H9 (cell line): ENCODE measurements at regions not wholly inside any gene's neighbourhood (a gene's known extent, or its start where the extent isn't known, plus 50 kb on each side); places are given as distances from the start of the nearest gene placed in this dataset.

Source experiments
- DNase-seq: peaks from one replicate; pipeline ENCODE4 v3.0.0-alpha.2; 2017
- H2AFZ ChIP-seq: one replicate; pipeline ENCODE4 v1.6.1; 2013; ENCODE audit warnings: mild to moderate bottlenecking, low read length, control low read depth, moderate library complexity
- H2AK5ac ChIP-seq: 2 replicates; pipeline ENCODE4 v1.6.1; 2013; ENCODE audit warnings: low read length, control low read depth, mixed read lengths; ENCODE audit not compliant: insufficient read length
- H2BK120ac ChIP-seq: one replicate; pipeline ENCODE4 v1.6.1; 2013; ENCODE audit warnings: low read depth, mild to moderate bottlenecking, low read length, control low read depth, inconsistent platforms; ENCODE audit not compliant: poor library complexity, severe bottlenecking
- H2BK12ac ChIP-seq: 2 replicates; pipeline ENCODE4 v1.6.1; 2013; ENCODE audit warnings: low read length, control low read depth, mixed read lengths, low read depth; ENCODE audit not compliant: insufficient read length
- H2BK15ac ChIP-seq: 2 replicates; pipeline ENCODE4 v1.6.1; 2013; ENCODE audit warnings: low read depth, low read length, control low read depth
- H2BK20ac ChIP-seq: one replicate; pipeline ENCODE4 v1.6.1; 2013; ENCODE audit warnings: low read depth, mild to moderate bottlenecking, low read length, control low read depth, inconsistent platforms; ENCODE audit not compliant: poor library complexity, severe bottlenecking
- H2BK5ac ChIP-seq: 2 replicates; pipeline ENCODE4 v1.6.1; 2013; ENCODE audit warnings: low read length, control low read depth, mixed read lengths; ENCODE audit not compliant: insufficient read length
- H3K14ac ChIP-seq: 2 replicates; pipeline ENCODE4 v1.6.1; 2013; ENCODE audit warnings: low read length, control low read depth; ENCODE audit not compliant: insufficient read depth
- H3K18ac ChIP-seq: 2 replicates; pipeline ENCODE4 v1.6.1; 2013; ENCODE audit warnings: low read depth, mild to moderate bottlenecking, mixed read lengths, low read length, control low read depth; ENCODE audit not compliant: insufficient read length
- H3K23ac ChIP-seq: 2 replicates; pipeline ENCODE4 v1.6.1; 2013; ENCODE audit warnings: low read length, control low read depth, mixed read lengths, low read depth; ENCODE audit not compliant: insufficient read length
- H3K23me2 ChIP-seq: 2 replicates; pipeline ENCODE4 v1.6.1; 2013; ENCODE audit warnings: low read depth, mild to moderate bottlenecking, mixed read lengths, low read length, control low read depth; ENCODE audit not compliant: insufficient read length, poor library complexity, severe bottlenecking
- H3K27ac ChIP-seq: 2 replicates; pipeline ENCODE4 v1.5.1; 2013; ENCODE audit warnings: low read length, control low read depth, mixed read lengths, low read depth; ENCODE audit not compliant: insufficient read length
- H3K27me3 ChIP-seq: 2 replicates; pipeline ENCODE4 v1.6.1; 2013; ENCODE audit warnings: low read length, control low read depth, inconsistent platforms; ENCODE audit not compliant: insufficient read depth
- H3K4ac ChIP-seq: 2 replicates; pipeline ENCODE4 v1.6.1; 2013; ENCODE audit warnings: low read depth, mild to moderate bottlenecking, control low read depth, inconsistent platforms, low read length, moderate library complexity
- H3K4me1 ChIP-seq: 2 replicates; pipeline ENCODE4 v1.6.1; 2013; ENCODE audit warnings: low read length, control low read depth, inconsistent platforms; ENCODE audit not compliant: insufficient read depth
- H3K4me2 ChIP-seq: 2 replicates; pipeline ENCODE4 v1.6.1; 2013; ENCODE audit warnings: low read length, control low read depth, mixed read lengths; ENCODE audit not compliant: insufficient read length, insufficient read depth
- H3K56ac ChIP-seq: 2 replicates; pipeline ENCODE4 v1.6.1; 2013; ENCODE audit warnings: low read depth, mild to moderate bottlenecking, mixed read lengths, low read length, control low read depth; ENCODE audit not compliant: insufficient read length
- H3K79me1 ChIP-seq: 2 replicates; pipeline ENCODE4 v1.6.1; 2013; ENCODE audit warnings: low read depth, mild to moderate bottlenecking, moderate library complexity, low read length, control low read depth, inconsistent platforms; ENCODE audit not compliant: insufficient read depth, poor library complexity, severe bottlenecking
- H3K79me2 ChIP-seq: 2 replicates; pipeline ENCODE4 v1.6.1; 2013; ENCODE audit warnings: low read length, control low read depth, inconsistent platforms; ENCODE audit not compliant: insufficient read depth
- H3K9ac ChIP-seq: 2 replicates; pipeline ENCODE4 v1.6.1; 2013; ENCODE audit warnings: low read length, control low read depth, mixed read lengths; ENCODE audit not compliant: insufficient read length; ENCODE audit errors: extremely low read depth
- H3K9me3 ChIP-seq: one replicate; pipeline ENCODE4 v1.6.1; 2013; ENCODE audit warnings: low read depth, low read length, inconsistent platforms; ENCODE audit not compliant: control insufficient read depth
- H3T11ph ChIP-seq: one replicate; pipeline ENCODE4 v1.6.1; 2013; ENCODE audit warnings: mild to moderate bottlenecking, low read length, control low read depth, inconsistent platforms
- H4K20me1 ChIP-seq: one replicate; pipeline ENCODE4 v1.6.1; 2013; ENCODE audit not compliant: control insufficient read depth, insufficient read length, insufficient read depth
- H4K5ac ChIP-seq: 2 replicates; pipeline ENCODE4 v1.6.1; 2013; ENCODE audit warnings: low read depth, mild to moderate bottlenecking, mixed read lengths, low read length, control low read depth; ENCODE audit not compliant: insufficient read length
- H4K8ac ChIP-seq: replicated peaks from 2 replicates; pipeline ENCODE4 v1.6.1; 2013; ENCODE audit warnings: low read length, control low read depth, mixed read lengths, low read depth; ENCODE audit not compliant: insufficient read length
- H4K91ac ChIP-seq: 2 replicates; pipeline ENCODE4 v1.6.1; 2013; ENCODE audit warnings: low read depth, mild to moderate bottlenecking, moderate library complexity, mixed read lengths, low read length, control low read depth; ENCODE audit not compliant: insufficient read length
- H3K27ac Mint-ChIP-seq, 3 experiments: 2 replicates in 2 of 3; 3 replicates in 1 of 3; pipeline ENCODE4 v1.8.0; 2020 to 2021; ENCODE audit warnings: mixed read lengths in 3 of 3, mild to moderate bottlenecking in 1 of 3, moderate library complexity in 1 of 3
- H3K27me3 Mint-ChIP-seq: 2 replicates; pipeline ENCODE4 v1.8.0; 2021; ENCODE audit warnings: low read depth, mild to moderate bottlenecking, moderate library complexity, mixed read lengths
- H3K36me3 Mint-ChIP-seq, 3 experiments: 2 replicates in 2 of 3; 3 replicates in 1 of 3; pipeline ENCODE4 v1.8.0; 2020 to 2021; ENCODE audit warnings: low read depth in 3 of 3, mixed read lengths in 3 of 3; ENCODE audit not compliant: insufficient read depth in 1 of 3
- H3K4me1 Mint-ChIP-seq, 2 experiments: 2 replicates each; pipeline ENCODE4 v1.8.0; 2020; ENCODE audit warnings: mixed read lengths in 2 of 2
- H3K4me3 Mint-ChIP-seq, 2 experiments: 2 replicates in 1 of 2; 3 replicates in 1 of 2; pipeline ENCODE4 v1.8.0; 2020 to 2021; ENCODE audit warnings: mild to moderate bottlenecking in 2 of 2, mixed read lengths in 2 of 2, moderate library complexity in 1 of 2
- H3K9me3 Mint-ChIP-seq, 2 experiments: 2 replicates in 1 of 2; 3 replicates in 1 of 2; pipeline ENCODE4 v1.8.0; 2020; ENCODE audit warnings: mild to moderate bottlenecking in 2 of 2, mixed read lengths in 2 of 2, moderate library complexity in 1 of 2
- CTCF ChIP-seq: fragments of 200-600 bp; sonication (generic); conservative IDR thresholded peaks from 3 replicates; pipeline ENCODE4 v1.8.0; 2021; ENCODE audit warnings: antibody characterized with exemption, mild to moderate bottlenecking
- WGBS: extraction: QIAGEN DNeasy Blood & Tissue Kit; methylation state at CpG from one replicate; pipeline ENCODE4 v1.1.7; 2013; ENCODE audit warnings: missing lambda C conversion rate, low lambda C conversion rate, mixed read lengths; ENCODE audit not compliant: insufficient read length; ENCODE audit errors: extremely low coverage; 5-methylcytosine and 5-hydroxymethylcytosine counted together

GRCh38 chr4:189869236-189869635, 71.4 kb upstream of the FRG1 start:
- no peak for DNase-seq
- Mint-ChIP-seq H3K4me1 (no peaks in the 10 kb centered on the region), H3K27ac (no peak overlapping the region), H3K4me3 (no peak overlapping the region), H3K36me3 (peaks cover 0 to 10% (median 7%) of the 10 kb centered on the region in 3 experiments; a peak in 3 of 7 replicates), H3K27me3 (no peaks in the 10 kb centered on the region), H3K9me3 (peaks cover 73 to 94% of the 10 kb centered on the region in 2 experiments)
- H2BK120ac ChIP-seq, result no peak overlapping the region
- H2BK12ac ChIP-seq, result no peak overlapping the region
- no peaks in the 10 kb centered on the region for H3K27me3 ChIP-seq
- no peak overlapping the region for H3K18ac ChIP-seq
- no CpG with 5 or more reads among the region's 7 CpGs for WGBS
- no peak overlapping the region for H3K4ac ChIP-seq
- H2BK20ac ChIP-seq, result no peak overlapping the region
- H2BK15ac ChIP-seq, result no peak overlapping the region
- H3K23me2 ChIP-seq, result no peaks in the 10 kb centered on the region
- no peak overlapping the region for H4K91ac ChIP-seq
- no peaks in the 10 kb centered on the region for H4K20me1 ChIP-seq
- no peak overlapping the region for H2AFZ ChIP-seq
- no peaks in the 10 kb centered on the region for H3K9me3 ChIP-seq
- H3K56ac ChIP-seq, result no peak overlapping the region
- no peak overlapping the region for H3K14ac ChIP-seq
- no peaks in the 10 kb centered on the region for H3K4me1 ChIP-seq
- no peak overlapping the region for H4K5ac ChIP-seq
- no peak overlapping the region for H3T11ph ChIP-seq
- H3K4me2 ChIP-seq, result no peak overlapping the region
- H4K8ac ChIP-seq, result no peak overlapping the region
- H3K9ac ChIP-seq, result no peak overlapping the region
- H3K79me1 ChIP-seq, result no peaks in the 10 kb centered on the region
- no peaks in the 10 kb centered on the region for H3K79me2 ChIP-seq
- no peak overlapping the region for H2AK5ac ChIP-seq
- no peak overlapping the region for H2BK5ac ChIP-seq
- no peak for TF ChIP-seq CTCF
- no peak overlapping the region for H3K23ac ChIP-seq
- no peak overlapping the region for H3K27ac ChIP-seq
